Lower leg skin (tissue), 3 donors: ENCODE measurements at regions not wholly inside any gene's neighbourhood (a gene's known extent, or its start where the extent isn't known, plus 50 kb on each side); places are given as distances from the start of the nearest gene placed in this dataset.

Source experiments
- POLR2A ChIP-seq, 2 donors: fragments of 450-650 bp; IDR thresholded peaks; one replicate each; pipeline ENCODE4 v1.6.1; 2016 to 2017; ENCODE audit warnings: antibody characterized with exemption in 2 of 2, mild to moderate bottlenecking in 1 of 2, moderate library complexity in 1 of 2
- TF ChIP-seq, protein P1 (sequence below), 3 donors: fragments of 450-650 bp; IDR thresholded peaks; one replicate each; pipeline ENCODE4 v1.5.1; 2016; ENCODE audit warnings: antibody characterized with exemption in 3 of 3, mild to moderate bottlenecking in 3 of 3, moderate library complexity in 2 of 3

DNA sequence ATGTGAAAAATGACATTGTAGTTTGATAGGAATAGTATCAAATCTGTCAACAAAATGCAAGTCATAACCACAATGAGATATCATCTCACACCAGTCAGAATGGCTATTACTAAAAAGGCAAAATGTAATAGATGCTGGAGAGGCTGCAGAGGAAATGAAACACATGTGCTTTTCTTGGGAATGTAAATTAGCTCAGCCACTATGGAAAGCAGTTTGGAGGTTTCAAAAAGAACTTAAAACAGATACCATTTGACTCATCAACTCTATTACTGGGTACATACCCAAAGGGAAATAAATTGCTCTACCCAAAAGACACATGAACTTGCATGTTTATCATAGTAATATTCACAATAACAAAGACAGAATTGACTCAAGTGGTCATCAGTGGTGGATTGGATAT lies 572.6 kb downstream of the TRIB2 start:
- TF ChIP-seq, protein P1, sequence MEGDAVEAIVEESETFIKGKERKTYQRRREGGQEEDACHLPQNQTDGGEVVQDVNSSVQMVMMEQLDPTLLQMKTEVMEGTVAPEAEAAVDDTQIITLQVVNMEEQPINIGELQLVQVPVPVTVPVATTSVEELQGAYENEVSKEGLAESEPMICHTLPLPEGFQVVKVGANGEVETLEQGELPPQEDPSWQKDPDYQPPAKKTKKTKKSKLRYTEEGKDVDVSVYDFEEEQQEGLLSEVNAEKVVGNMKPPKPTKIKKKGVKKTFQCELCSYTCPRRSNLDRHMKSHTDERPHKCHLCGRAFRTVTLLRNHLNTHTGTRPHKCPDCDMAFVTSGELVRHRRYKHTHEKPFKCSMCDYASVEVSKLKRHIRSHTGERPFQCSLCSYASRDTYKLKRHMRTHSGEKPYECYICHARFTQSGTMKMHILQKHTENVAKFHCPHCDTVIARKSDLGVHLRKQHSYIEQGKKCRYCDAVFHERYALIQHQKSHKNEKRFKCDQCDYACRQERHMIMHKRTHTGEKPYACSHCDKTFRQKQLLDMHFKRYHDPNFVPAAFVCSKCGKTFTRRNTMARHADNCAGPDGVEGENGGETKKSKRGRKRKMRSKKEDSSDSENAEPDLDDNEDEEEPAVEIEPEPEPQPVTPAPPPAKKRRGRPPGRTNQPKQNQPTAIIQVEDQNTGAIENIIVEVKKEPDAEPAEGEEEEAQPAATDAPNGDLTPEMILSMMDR (IDR thresholded peaks at IDR 0.05): no peak
- TF ChIP-seq POLR2A (IDR thresholded peaks at IDR 0.05): no peak
